Upper lobe of right lung (tissue), 1 donor: ENCODE measurements at regions not wholly inside any gene's neighbourhood (a gene's known extent, or its start where the extent isn't known, plus 50 kb on each side); places are given as distances from the start of the nearest gene placed in this dataset.
"Not testable (repeated sequence)": the region's sequence is repeated elsewhere in the genome, so short reads cannot be mapped to it uniquely, and the experiment has no call there.

Experiments used
- ATAC-seq: fragments of 200-7000 bp; cut with Tn5 transposase; one replicate; pipeline ENCODE4 v1.9.1; 2020; ENCODE audit warnings: mild to moderate bottlenecking, moderate library complexity
- DNase-seq: peaks from one replicate; pipeline ENCODE4 v3.0.0-alpha.2; 2020
- H3K27ac ChIP-seq: fragments of 200-600 bp; one replicate; pipeline ENCODE4 v1.8.0; 2022
- H3K27me3 ChIP-seq: fragments of 200-600 bp; one replicate; pipeline ENCODE4 v1.8.0; 2022; ENCODE audit warnings: mild to moderate bottlenecking
- H3K36me3 ChIP-seq: fragments of 200-600 bp; one replicate; pipeline ENCODE4 v1.8.0; 2022
- H3K4me1 ChIP-seq: fragments of 200-600 bp; one replicate; pipeline ENCODE4 v1.8.0; 2022
- H3K4me3 ChIP-seq: fragments of 200-600 bp; one replicate; pipeline ENCODE4 v1.8.0; 2022; ENCODE audit warnings: mild to moderate bottlenecking
- H3K9me3 ChIP-seq: fragments of 200-600 bp; one replicate; pipeline ENCODE4 v1.8.0; 2022
- intact Hi-C: fragments of 100-400 bp; cut with DNase I; formaldehyde crosslinking; loops from one replicate; pipeline ENCODE4 v1.11.0; 2022
- TF ChIP-seq, protein P1 (sequence below): fragments of 200-600 bp; IDR thresholded peaks from one replicate; pipeline ENCODE4 v1.8.0; 2022; ENCODE audit warnings: antibody characterized with exemption
- donor health status: DM: no; HTN: yes; CAD: no; lungs with severe emphysema.

GRCh38 chr2:132268284-132268976 is 106.7 kb upstream of the ANKRD30BL start:
- H3K4me1 ChIP-seq = not testable (repeated sequence)
- peak; percentile 49 for ATAC-seq

GRCh38 chr2:132268977-132269523 is 107.3 kb upstream of the ANKRD30BL start:
- ATAC-seq = no peak
- H3K4me3 ChIP-seq = no peak overlapping the region
- no peaks in the 10 kb centered on the region for H3K9me3 ChIP-seq
- intact Hi-C loops = no loop called here
- H3K4me1 ChIP-seq = peaks cover 5% of the 10 kb centered on the region
- TF ChIP-seq, protein P1, sequence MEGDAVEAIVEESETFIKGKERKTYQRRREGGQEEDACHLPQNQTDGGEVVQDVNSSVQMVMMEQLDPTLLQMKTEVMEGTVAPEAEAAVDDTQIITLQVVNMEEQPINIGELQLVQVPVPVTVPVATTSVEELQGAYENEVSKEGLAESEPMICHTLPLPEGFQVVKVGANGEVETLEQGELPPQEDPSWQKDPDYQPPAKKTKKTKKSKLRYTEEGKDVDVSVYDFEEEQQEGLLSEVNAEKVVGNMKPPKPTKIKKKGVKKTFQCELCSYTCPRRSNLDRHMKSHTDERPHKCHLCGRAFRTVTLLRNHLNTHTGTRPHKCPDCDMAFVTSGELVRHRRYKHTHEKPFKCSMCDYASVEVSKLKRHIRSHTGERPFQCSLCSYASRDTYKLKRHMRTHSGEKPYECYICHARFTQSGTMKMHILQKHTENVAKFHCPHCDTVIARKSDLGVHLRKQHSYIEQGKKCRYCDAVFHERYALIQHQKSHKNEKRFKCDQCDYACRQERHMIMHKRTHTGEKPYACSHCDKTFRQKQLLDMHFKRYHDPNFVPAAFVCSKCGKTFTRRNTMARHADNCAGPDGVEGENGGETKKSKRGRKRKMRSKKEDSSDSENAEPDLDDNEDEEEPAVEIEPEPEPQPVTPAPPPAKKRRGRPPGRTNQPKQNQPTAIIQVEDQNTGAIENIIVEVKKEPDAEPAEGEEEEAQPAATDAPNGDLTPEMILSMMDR = no peak
- H3K36me3 ChIP-seq = no peaks in the 10 kb centered on the region
- no peak for DNase-seq
- no peaks in the 10 kb centered on the region for H3K27me3 ChIP-seq
- H3K27ac ChIP-seq = no peak overlapping the region

More at GRCh38 chr2:132268284-132268976, 106.7 kb upstream of the ANKRD30BL start:
- H3K4me3 ChIP-seq = peak overlapping the region; percentile 39
- intact Hi-C loops, H3K9me3 ChIP-seq, H3K36me3 ChIP-seq, H3K27ac ChIP-seq, H3K27me3 ChIP-seq: not testable (repeated sequence)
- TF ChIP-seq, protein P1 = peak; percentile 64
- DNase-seq = peak; percentile 83

GRCh38 chr2:132270255-132270654 is 108.5 kb upstream of the ANKRD30BL start:
- DNase-seq = no peak
- Histone ChIP-seq H3K4me1 (peaks cover 5% of the 10 kb centered on the region), H3K4me3 (no peak overlapping the region), H3K27me3 (no peaks in the 10 kb centered on the region), H3K9me3 (no peaks in the 10 kb centered on the region), H3K36me3 (no peaks in the 10 kb centered on the region), H3K27ac (no peak overlapping the region)
- ATAC-seq = no peak
- intact Hi-C loops = no loop called here
- TF ChIP-seq, protein P1 = no peak

DNA sequence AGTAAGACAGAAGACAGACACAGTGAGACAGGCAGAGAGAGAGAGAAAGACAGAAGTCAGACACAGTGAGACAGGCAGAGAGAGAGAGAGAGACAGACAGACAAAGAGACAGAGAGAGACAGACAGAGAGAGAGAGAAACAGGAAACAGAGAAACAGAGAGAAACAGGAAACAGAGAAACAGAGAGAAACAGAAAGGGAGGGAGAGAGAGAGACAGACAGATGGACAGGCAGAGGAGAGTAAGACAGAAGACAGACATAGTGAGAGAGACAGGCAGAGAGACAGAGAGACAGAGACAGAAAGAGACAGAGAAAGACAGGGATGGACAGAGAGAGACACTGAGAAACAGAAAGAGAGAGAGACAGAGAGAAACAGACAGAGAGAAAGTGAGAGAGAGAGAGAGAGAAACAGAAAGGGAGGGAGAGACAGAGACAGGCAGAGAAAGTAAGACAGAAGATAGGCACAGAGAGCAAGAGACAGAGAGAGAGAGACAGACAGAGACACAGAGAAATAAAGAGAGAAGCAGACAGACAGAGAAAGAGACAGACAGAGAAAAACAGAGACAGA is 109.3 kb upstream of the ANKRD30BL start:
- Histone ChIP-seq H3K27me3 (no peaks in the 10 kb centered on the region), H3K4me1 (peaks cover 5% of the 10 kb centered on the region), H3K4me3 (no peak overlapping the region), H3K9me3 (no peaks in the 10 kb centered on the region), H3K27ac (no peak overlapping the region), H3K36me3 (no peaks in the 10 kb centered on the region)
- intact Hi-C loops = no loop called here
- ATAC-seq (no peak), DNase-seq (no peak)
- TF ChIP-seq, protein P1 = no peak

DNA sequence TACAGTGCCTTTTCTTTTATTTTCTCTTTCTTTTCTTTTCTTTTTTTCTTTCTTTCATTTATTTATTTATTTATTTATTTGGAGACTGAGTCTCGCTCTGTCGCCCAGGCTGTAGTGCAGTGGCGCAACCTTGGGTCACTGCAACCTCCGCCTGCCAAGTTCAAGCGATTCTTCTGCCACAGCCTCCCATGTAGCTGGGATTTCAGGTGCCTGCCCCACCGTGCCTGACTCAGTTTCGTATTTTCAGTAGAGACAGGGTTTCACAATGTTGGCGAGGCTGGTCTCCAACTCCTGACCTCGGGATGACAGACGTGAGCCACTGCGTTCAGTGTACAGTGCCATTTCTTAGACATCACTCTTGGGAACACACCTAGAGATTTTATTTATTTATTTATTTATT is 110.0 kb upstream of the ANKRD30BL start:
- H3K9me3 ChIP-seq, H3K27ac ChIP-seq, intact Hi-C loops, H3K36me3 ChIP-seq, H3K27me3 ChIP-seq, H3K4me3 ChIP-seq, ATAC-seq, H3K4me1 ChIP-seq, DNase-seq: not testable (repeated sequence)

- H3K36me3 ChIP-seq = no peaks in the 10 kb centered on the region
- no peak for ATAC-seq
- no peak overlapping the region for H3K4me3 ChIP-seq
- intact Hi-C loops = no loop called here
- H3K27me3 ChIP-seq = no peaks in the 10 kb centered on the region
- TF ChIP-seq, protein P1 = no peak
- no peaks in the 10 kb centered on the region for H3K9me3 ChIP-seq
- H3K4me1 ChIP-seq = peaks cover 2% of the 10 kb centered on the region
- no peak overlapping the region for H3K27ac ChIP-seq
- no peak for DNase-seq
Observed at GRCh38 chr2:132272713-132273112, 111.0 kb upstream of the ANKRD30BL start.

DNA sequence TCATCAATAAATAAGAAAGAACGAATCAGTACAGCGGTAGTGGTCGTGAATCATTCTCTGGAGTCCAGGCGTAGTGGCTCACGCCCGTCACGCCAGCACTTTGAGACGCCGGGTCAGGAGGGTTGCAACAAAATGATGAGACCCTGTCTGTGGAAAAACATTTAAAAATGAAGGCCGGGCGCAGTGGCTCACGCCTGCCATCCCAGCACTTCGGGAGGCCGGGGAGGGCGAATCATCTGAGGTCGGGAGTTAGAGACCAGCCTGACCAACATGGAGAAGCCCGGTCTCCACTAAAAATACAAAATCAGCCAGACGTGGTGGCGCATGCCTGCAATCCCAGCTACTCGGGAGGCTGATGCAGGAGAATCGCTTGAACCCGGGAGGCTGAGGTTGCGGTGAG is 111.8 kb upstream of the ANKRD30BL start:
- H3K36me3 ChIP-seq, H3K27me3 ChIP-seq, ATAC-seq, H3K27ac ChIP-seq, H3K4me3 ChIP-seq, H3K4me1 ChIP-seq, DNase-seq, H3K9me3 ChIP-seq, intact Hi-C loops: not testable (repeated sequence)
